ENCODE measurements at regions not wholly inside any gene's neighbourhood (a gene's known extent, or its start where the extent isn't known, plus 50 kb on each side); places are given as distances from the start of the nearest gene placed in this dataset.

DNA sequence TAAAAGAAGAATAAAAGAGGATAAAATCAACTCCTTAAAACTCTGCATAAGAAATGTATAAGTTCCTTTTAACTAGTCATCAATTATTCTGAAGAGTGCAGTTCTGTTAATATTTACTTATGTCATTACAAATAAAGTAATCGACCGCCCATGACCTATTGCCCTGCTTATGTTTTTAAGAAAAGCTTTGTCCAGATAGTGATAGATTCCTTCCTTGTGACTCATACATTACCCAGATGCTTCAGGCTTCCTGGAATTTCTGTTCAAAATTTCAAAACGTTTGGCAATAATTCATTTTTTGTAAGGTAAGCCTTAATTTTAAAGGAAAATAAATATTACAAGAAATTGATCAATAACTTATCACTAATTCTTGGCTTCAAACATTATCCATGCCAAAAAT, 918.2 kb upstream of the ADGRL2 start:
- no peaks in the 10 kb centered on the region for H3K27me3 ChIP-seq (replicated peaks; ENCODE audit: control insufficient read depth, insufficient read depth, low read length)
- peak; percentile 45 for DNase-seq (ENCODE audit: low read depth)
- H3K4me1 ChIP-seq (ENCODE audit: control insufficient read depth, insufficient read depth, low read length), result peaks cover 11% of the 10 kb centered on the region
- H3K9me3 ChIP-seq (ENCODE audit: control insufficient read depth, low read length), result no peaks in the 10 kb centered on the region
- no peak overlapping the region for H3K9ac ChIP-seq (ENCODE audit: low read length)
- H3K36me3 ChIP-seq (ENCODE audit: control insufficient read depth, insufficient read depth, low read length, severe bottlenecking), result no peaks in the 10 kb centered on the region
- H3K4me3 ChIP-seq (ENCODE audit: low read length), result no peak overlapping the region

DNA sequence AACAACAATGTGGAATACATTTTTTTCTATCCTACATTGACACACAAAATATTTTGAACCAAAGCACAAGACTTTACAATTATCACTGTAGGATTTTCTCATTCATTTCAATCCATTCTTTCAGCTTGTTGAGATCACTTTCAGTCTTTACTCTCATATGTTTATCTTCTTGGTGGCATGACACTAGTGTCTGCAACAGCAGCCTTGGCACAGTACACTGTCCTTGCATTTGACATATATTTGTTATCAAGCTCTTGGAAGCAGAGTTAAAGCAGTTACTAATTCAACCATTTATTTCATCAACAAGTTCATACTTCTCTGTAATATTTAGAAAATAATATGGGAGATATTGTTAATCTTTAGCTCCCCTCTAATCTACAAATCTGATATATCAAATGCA, 922.4 kb upstream of the ADGRL2 start:
- H3K36me3 ChIP-seq (ENCODE audit: control insufficient read depth, insufficient read depth, low read length, severe bottlenecking), result no peaks in the 10 kb centered on the region
- no peaks in the 10 kb centered on the region for H3K9me3 ChIP-seq (ENCODE audit: control insufficient read depth, low read length)
- H3K4me1 ChIP-seq (ENCODE audit: control insufficient read depth, insufficient read depth, low read length), result peaks cover 11% of the 10 kb centered on the region
- H3K27me3 ChIP-seq (replicated peaks; ENCODE audit: control insufficient read depth, insufficient read depth, low read length), result no peaks in the 10 kb centered on the region
- no peak overlapping the region for H3K9ac ChIP-seq (ENCODE audit: low read length)
- H3K4me3 ChIP-seq (ENCODE audit: low read length), result no peak overlapping the region
- DNase-seq (ENCODE audit: low read depth), result no peak

DNA sequence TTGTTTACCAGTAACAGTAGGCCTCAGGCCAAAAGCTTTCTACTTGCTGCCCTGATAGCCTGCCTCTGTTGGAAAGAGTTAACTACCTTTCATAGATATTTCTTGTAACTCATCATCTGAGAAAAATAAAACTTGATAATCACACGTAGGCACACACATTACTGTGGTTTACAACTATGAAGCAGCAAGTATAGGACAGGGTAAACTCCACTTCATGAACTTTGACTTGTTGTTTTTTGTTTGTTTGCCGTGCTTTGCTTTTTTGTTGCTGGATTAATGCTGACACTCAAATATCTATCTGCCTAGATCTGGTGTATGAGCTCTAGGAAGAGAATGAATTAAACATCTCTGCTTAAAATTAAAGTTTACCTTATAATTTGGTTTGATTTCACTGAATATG, 924.7 kb upstream of the ADGRL2 start:
- H3K36me3 ChIP-seq (ENCODE audit: control insufficient read depth, insufficient read depth, low read length, severe bottlenecking), result no peaks in the 10 kb centered on the region
- H3K27me3 ChIP-seq (replicated peaks; ENCODE audit: control insufficient read depth, insufficient read depth, low read length), result no peaks in the 10 kb centered on the region
- no peak for DNase-seq (ENCODE audit: low read depth)
- H3K9me3 ChIP-seq (ENCODE audit: control insufficient read depth, low read length), result no peaks in the 10 kb centered on the region
- no peak overlapping the region for H3K4me3 ChIP-seq (ENCODE audit: low read length)
- H3K4me1 ChIP-seq (ENCODE audit: control insufficient read depth, insufficient read depth, low read length), result no peaks in the 10 kb centered on the region
- H3K9ac ChIP-seq (ENCODE audit: low read length), result no peak overlapping the region

DNA sequence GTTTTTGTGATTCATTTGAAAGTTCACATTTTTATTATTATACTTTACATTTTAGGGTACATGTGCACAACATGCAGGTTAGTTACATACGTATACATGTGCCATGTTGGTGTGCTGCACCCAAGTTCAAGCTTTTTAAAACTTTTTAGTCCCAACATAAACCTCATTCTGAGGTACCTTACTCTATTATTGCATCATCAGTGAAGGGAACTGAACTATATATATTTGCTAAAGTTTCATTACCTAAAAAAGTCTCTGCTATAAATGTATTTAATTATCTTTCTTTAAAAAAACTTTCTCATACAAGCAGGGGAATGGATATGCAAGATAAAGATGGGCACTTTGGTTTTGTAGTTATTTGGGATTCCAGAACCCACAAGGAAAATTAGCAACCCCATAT, 931.4 kb upstream of the ADGRL2 start:
- Histone ChIP-seq H3K27me3 (replicated peaks; ENCODE audit: control insufficient read depth, insufficient read depth, low read length) (no peaks in the 10 kb centered on the region), H3K4me3 (ENCODE audit: low read length) (no peak overlapping the region), H3K36me3 (ENCODE audit: control insufficient read depth, insufficient read depth, low read length, severe bottlenecking) (no peaks in the 10 kb centered on the region), H3K4me1 (ENCODE audit: control insufficient read depth, insufficient read depth, low read length) (no peaks in the 10 kb centered on the region), H3K9ac (ENCODE audit: low read length) (no peak overlapping the region), H3K9me3 (ENCODE audit: control insufficient read depth, low read length) (no peaks in the 10 kb centered on the region)
- DNase-seq (ENCODE audit: low read depth), result no peak

DNA sequence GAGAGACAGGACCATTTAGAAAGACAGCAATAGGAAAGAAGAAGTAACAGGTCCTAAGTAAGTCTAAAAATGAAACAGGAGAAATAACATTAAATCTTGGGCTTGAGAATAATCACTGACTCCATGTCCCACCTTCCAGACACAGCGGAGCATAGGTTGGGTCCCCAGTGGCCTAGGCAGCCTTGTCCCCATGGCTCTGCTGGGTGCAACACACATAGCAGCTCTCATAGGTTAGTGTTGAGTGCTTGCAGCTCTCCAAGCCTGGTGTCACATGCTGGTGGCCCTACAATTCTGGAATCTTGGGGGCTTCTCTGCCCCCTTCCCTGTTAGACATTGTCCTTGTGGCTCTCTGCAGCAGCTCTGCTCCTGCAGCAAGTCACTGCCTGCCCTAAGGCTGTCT, 952.8 kb upstream of the ADGRL2 start:
- DNase-seq (ENCODE audit: low read depth), result no peak
- H3K36me3 ChIP-seq (ENCODE audit: control insufficient read depth, insufficient read depth, low read length, severe bottlenecking), result no peaks in the 10 kb centered on the region
- no peaks in the 10 kb centered on the region for H3K4me1 ChIP-seq (ENCODE audit: control insufficient read depth, insufficient read depth, low read length)
- H3K9me3 ChIP-seq (ENCODE audit: control insufficient read depth, low read length), result no peaks in the 10 kb centered on the region
- H3K4me3 ChIP-seq (ENCODE audit: low read length), result no peak overlapping the region
- no peak overlapping the region for H3K9ac ChIP-seq (ENCODE audit: low read length)
- no peaks in the 10 kb centered on the region for H3K27me3 ChIP-seq (replicated peaks; ENCODE audit: control insufficient read depth, insufficient read depth, low read length)

DNA sequence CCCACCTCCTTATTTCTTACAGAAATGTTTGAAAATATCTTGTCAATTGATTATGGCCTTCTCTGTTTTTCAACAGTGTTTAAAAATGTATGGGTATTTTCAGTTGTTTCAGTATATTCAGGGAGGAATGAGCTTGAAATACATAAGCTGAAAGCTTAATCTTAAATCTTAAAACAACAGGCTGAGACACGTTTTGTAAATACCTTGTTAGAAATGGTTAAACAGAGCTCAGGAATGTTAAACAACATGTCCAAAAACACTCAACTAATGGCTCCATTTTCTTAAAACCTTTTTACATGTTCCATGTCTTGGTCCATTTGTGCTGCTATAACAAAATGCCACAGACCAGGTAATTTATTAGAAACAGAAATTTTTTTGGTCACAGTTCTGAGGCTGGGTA, 953.8 kb upstream of the ADGRL2 start:
- Histone ChIP-seq H3K27me3 (replicated peaks; ENCODE audit: control insufficient read depth, insufficient read depth, low read length) (no peaks in the 10 kb centered on the region), H3K9me3 (ENCODE audit: control insufficient read depth, low read length) (no peaks in the 10 kb centered on the region), H3K4me3 (ENCODE audit: low read length) (no peak overlapping the region), H3K9ac (ENCODE audit: low read length) (no peak overlapping the region), H3K36me3 (ENCODE audit: control insufficient read depth, insufficient read depth, low read length, severe bottlenecking) (no peaks in the 10 kb centered on the region), H3K4me1 (ENCODE audit: control insufficient read depth, insufficient read depth, low read length) (no peaks in the 10 kb centered on the region)
- peak; percentile 11 for DNase-seq (ENCODE audit: low read depth)

DNA sequence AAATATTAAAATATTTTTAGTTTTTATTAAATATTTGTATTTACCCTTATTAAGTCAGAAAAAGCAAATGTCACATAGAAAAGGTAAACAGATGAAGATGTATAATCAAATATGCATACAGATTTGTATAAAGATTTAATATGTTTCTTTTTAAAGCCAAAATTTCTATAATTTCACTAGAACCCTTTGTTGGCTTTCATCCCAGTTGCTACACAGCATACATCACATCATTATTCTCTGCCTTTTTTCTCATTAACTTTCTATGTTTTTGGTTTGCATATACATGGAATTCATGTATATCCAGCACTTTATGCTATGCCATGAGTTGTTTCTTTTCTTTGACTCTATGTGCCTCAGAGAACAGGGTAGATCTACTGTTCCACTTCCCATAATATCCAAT, 957.9 kb upstream of the ADGRL2 start:
- H3K4me1 ChIP-seq (ENCODE audit: control insufficient read depth, insufficient read depth, low read length), result no peaks in the 10 kb centered on the region
- H3K9ac ChIP-seq (ENCODE audit: low read length), result no peak overlapping the region
- no peak overlapping the region for H3K4me3 ChIP-seq (ENCODE audit: low read length)
- H3K36me3 ChIP-seq (ENCODE audit: control insufficient read depth, insufficient read depth, low read length, severe bottlenecking), result no peaks in the 10 kb centered on the region
- H3K9me3 ChIP-seq (ENCODE audit: control insufficient read depth, low read length), result peaks cover 3% of the 10 kb centered on the region
- no peak for DNase-seq (ENCODE audit: low read depth)
- no peaks in the 10 kb centered on the region for H3K27me3 ChIP-seq (replicated peaks; ENCODE audit: control insufficient read depth, insufficient read depth, low read length)

DNA sequence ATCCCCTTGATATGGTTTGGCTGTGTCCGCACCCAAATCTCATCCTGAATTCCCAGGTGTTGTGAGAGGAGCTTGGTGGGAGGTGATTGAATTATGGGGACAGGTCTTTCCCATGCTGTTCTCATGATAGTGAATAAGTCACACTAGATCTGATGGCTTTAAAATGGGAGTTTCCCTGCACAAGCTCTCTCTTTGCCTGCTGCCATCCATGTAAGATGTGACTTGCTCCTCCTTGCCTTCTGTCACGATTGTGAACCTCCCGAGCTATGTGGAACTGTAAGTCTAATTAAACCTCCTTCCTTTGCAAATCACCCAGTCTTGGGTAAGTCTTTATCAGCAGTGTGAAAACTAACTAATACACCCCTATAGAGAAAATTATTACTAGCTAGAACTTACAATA, 959.5 kb upstream of the ADGRL2 start:
- Histone ChIP-seq H3K9me3 (ENCODE audit: control insufficient read depth, low read length) (peaks cover 3% of the 10 kb centered on the region), H3K4me3 (ENCODE audit: low read length) (no peak overlapping the region), H3K9ac (ENCODE audit: low read length) (no peak overlapping the region), H3K4me1 (ENCODE audit: control insufficient read depth, insufficient read depth, low read length) (no peaks in the 10 kb centered on the region), H3K36me3 (ENCODE audit: control insufficient read depth, insufficient read depth, low read length, severe bottlenecking) (no peaks in the 10 kb centered on the region), H3K27me3 (replicated peaks; ENCODE audit: control insufficient read depth, insufficient read depth, low read length) (no peaks in the 10 kb centered on the region)
- no peak for DNase-seq (ENCODE audit: low read depth)

DNA sequence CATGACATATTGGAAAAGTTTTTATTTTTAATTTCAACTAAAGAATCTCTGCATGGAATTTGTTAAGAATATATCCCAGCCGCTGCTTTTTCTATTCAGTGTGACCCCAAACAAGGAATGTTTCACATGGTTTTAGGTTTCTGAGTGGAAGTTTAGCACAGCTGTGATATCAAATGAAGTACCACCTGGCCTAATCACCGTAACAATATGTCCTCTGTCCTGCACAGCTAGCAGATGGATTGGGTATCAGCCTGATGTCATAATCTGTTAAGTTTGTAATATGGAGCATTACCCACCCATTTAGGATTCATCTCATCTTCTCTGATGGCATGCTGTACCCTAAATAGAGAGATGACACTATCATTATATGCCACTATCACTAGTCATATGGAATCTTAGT, 963.7 kb upstream of the ADGRL2 start:
- H3K4me3 ChIP-seq (ENCODE audit: low read length), result no peak overlapping the region
- H3K9me3 ChIP-seq (ENCODE audit: control insufficient read depth, low read length), result peaks cover 3% of the 10 kb centered on the region
- DNase-seq (ENCODE audit: low read depth), result no peak
- no peaks in the 10 kb centered on the region for H3K4me1 ChIP-seq (ENCODE audit: control insufficient read depth, insufficient read depth, low read length)
- no peak overlapping the region for H3K9ac ChIP-seq (ENCODE audit: low read length)
- no peaks in the 10 kb centered on the region for H3K27me3 ChIP-seq (replicated peaks; ENCODE audit: control insufficient read depth, insufficient read depth, low read length)
- H3K36me3 ChIP-seq (ENCODE audit: control insufficient read depth, insufficient read depth, low read length, severe bottlenecking), result no peaks in the 10 kb centered on the region

DNA sequence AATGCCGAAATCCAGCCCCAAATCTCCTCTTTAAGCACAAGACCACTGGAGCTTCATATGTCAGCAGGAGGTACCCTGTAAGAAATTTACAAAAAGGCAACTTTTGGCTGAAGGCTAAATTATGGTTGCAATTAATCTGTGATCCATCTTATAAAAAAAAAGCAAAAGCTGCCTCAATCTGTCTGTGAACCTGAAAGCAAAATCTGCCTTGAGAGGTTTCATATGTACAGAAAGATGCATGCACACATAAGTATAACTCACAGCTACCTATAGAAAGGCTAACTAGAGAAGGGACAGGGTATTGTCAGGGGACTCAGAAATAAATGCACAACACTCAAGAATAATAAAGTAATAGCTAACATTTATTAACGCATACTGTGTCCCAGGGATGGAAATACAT, 964.2 kb upstream of the ADGRL2 start:
- H3K9ac ChIP-seq (ENCODE audit: low read length), result no peak overlapping the region
- peaks cover 3% of the 10 kb centered on the region for H3K9me3 ChIP-seq (ENCODE audit: control insufficient read depth, low read length)
- no peak overlapping the region for H3K4me3 ChIP-seq (ENCODE audit: low read length)
- DNase-seq (ENCODE audit: low read depth), result no peak
- no peaks in the 10 kb centered on the region for H3K4me1 ChIP-seq (ENCODE audit: control insufficient read depth, insufficient read depth, low read length)
- H3K36me3 ChIP-seq (ENCODE audit: control insufficient read depth, insufficient read depth, low read length, severe bottlenecking), result no peaks in the 10 kb centered on the region
- no peaks in the 10 kb centered on the region for H3K27me3 ChIP-seq (replicated peaks; ENCODE audit: control insufficient read depth, insufficient read depth, low read length)

DNA sequence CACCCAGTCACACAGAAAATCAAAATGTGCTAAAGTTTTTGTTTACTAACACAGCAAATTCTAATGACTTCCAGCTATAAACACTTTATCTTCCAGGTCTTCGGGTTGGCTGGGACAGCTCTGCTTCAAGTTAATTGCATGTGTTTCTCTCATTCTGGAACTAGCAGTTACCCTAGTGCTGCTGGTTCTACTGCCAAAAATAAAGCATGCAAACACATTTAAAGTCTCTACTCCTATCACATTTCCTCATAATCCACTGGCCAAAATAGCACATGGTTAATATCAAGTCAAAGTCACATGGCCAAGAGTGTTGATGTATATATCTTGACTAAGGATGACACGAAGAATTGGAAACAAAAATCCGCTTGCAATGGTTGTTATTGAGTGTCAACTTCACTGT, 973.1 kb upstream of the ADGRL2 start:
- no peaks in the 10 kb centered on the region for H3K27me3 ChIP-seq (replicated peaks; ENCODE audit: control insufficient read depth, insufficient read depth, low read length)
- H3K4me1 ChIP-seq (ENCODE audit: control insufficient read depth, insufficient read depth, low read length), result peaks cover 8% of the 10 kb centered on the region
- H3K9me3 ChIP-seq (ENCODE audit: control insufficient read depth, low read length), result no peaks in the 10 kb centered on the region
- no peak overlapping the region for H3K4me3 ChIP-seq (ENCODE audit: low read length)
- DNase-seq (ENCODE audit: low read depth), result no peak
- H3K36me3 ChIP-seq (ENCODE audit: control insufficient read depth, insufficient read depth, low read length, severe bottlenecking), result no peaks in the 10 kb centered on the region
- no peak overlapping the region for H3K9ac ChIP-seq (ENCODE audit: low read length)

DNA sequence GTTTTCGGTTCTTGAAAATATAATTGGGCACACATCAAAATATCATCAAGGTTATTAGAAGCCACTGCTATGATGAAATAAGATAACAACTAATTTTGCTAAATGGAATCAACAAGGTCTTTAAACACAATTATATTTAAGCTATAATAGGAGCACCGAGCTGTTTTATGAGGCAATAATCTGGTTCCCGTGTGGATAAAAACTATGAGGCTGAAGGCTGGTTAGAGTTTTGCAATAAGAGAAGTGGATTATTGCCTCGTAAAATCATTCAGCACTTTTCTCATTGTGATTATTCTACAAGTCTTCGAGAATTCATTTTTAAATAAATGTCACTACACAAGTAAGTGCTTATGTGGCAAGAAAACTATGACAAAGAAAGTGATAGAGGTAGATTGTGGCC, 975.7 kb upstream of the ADGRL2 start:
- no peaks in the 10 kb centered on the region for H3K36me3 ChIP-seq (ENCODE audit: control insufficient read depth, insufficient read depth, low read length, severe bottlenecking)
- no peaks in the 10 kb centered on the region for H3K9me3 ChIP-seq (ENCODE audit: control insufficient read depth, low read length)
- DNase-seq (ENCODE audit: low read depth), result no peak
- no peaks in the 10 kb centered on the region for H3K27me3 ChIP-seq (replicated peaks; ENCODE audit: control insufficient read depth, insufficient read depth, low read length)
- no peak overlapping the region for H3K4me3 ChIP-seq (ENCODE audit: low read length)
- H3K9ac ChIP-seq (ENCODE audit: low read length), result no peak overlapping the region
- H3K4me1 ChIP-seq (ENCODE audit: control insufficient read depth, insufficient read depth, low read length), result peaks cover 8% of the 10 kb centered on the region

Measured in adipocyte (in vitro differentiated cells).